HUES64 (cell line): ENCODE measurements at regions not wholly inside any gene's neighbourhood (a gene's known extent, or its start where the extent isn't known, plus 50 kb on each side); places are given as distances from the start of the nearest gene placed in this dataset.

Experiments used
- H3K27ac ChIP-seq: 2 replicates; pipeline ENCODE4 v1.7.0; 2013; ENCODE audit warnings: low read depth, low read length, inconsistent platforms
- H3K27me3 ChIP-seq: 2 replicates; pipeline ENCODE4 v1.6.1; 2013; ENCODE audit warnings: mild to moderate bottlenecking, low read length; ENCODE audit not compliant: insufficient read depth
- H3K36me3 ChIP-seq: 2 replicates; pipeline ENCODE4 v1.6.1; 2013; ENCODE audit warnings: mild to moderate bottlenecking, low read length; ENCODE audit not compliant: insufficient read depth
- H3K4me1 ChIP-seq: 2 replicates; pipeline ENCODE4 v1.6.1; 2013; ENCODE audit warnings: mild to moderate bottlenecking, low read length, moderate library complexity; ENCODE audit not compliant: insufficient read depth
- H3K4me3 ChIP-seq: 2 replicates; pipeline ENCODE4 v1.5.1; 2013; ENCODE audit warnings: mild to moderate bottlenecking, low read length, moderate library complexity
- H3K9ac ChIP-seq: 2 replicates; pipeline ENCODE4 v1.6.1; 2013; ENCODE audit warnings: mild to moderate bottlenecking, low read depth, low read length
- H3K9me3 ChIP-seq: 2 replicates; pipeline ENCODE4 v1.6.1; 2013; ENCODE audit warnings: low read depth, low read length; ENCODE audit not compliant: insufficient read depth
- WGBS: fragments of 150-250, 120-280 bp; methylation state at CpG from one replicate; pipeline ENCODE4 v1.1.7; 2013; ENCODE audit warnings: missing lambda C conversion rate; 5-methylcytosine and 5-hydroxymethylcytosine counted together

GRCh38 chr20:56060486-56060885 is 55.2 kb upstream of the CBLN4 start:
- 77% methylated on average over 2 of the region's 2 CpGs for WGBS
- no peak overlapping the region for H3K27ac ChIP-seq
- H3K27me3 ChIP-seq: no peaks in the 10 kb centered on the region
- no peaks in the 10 kb centered on the region for H3K4me1 ChIP-seq
- peaks cover 84% of the 10 kb centered on the region for H3K9me3 ChIP-seq
- no peak overlapping the region for H3K4me3 ChIP-seq
- no peak overlapping the region for H3K9ac ChIP-seq
- no peaks in the 10 kb centered on the region for H3K36me3 ChIP-seq

DNA sequence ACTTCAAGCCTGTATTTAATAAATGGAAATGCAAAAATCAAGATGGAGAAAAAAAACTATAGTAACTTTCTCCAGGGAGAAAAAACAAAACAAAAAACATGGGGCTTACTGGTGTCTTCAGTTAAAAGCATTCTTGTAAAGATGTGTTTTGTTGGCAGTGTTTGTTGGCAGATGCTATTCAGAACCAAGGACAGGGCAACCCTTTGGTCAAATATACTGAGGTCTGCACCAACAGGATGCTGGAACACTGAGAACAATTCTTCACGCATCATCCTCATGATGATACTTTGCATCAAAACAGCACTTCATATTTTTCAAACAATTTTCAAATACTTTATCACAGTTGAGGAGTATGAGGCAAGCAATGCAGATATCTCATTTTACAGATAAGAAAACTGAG is 63.7 kb upstream of the CBLN4 start:
- Histone ChIP-seq H3K27ac (no peak overlapping the region), H3K4me1 (no peaks in the 10 kb centered on the region), H3K9ac (no peak overlapping the region), H3K36me3 (no peaks in the 10 kb centered on the region), H3K9me3 (peaks cover 94% of the 10 kb centered on the region), H3K27me3 (no peaks in the 10 kb centered on the region), H3K4me3 (no peak overlapping the region)
- WGBS: 95% methylated on average over 1 of the region's 1 CpG

GRCh38 chr20:56072165-56072564 is 66.8 kb upstream of the CBLN4 start:
- H3K36me3 ChIP-seq: no peaks in the 10 kb centered on the region

GRCh38 chr20:56088375-56088774 is 83.1 kb upstream of the CBLN4 start:
- no peaks in the 10 kb centered on the region for H3K36me3 ChIP-seq
- no peak overlapping the region for H3K9ac ChIP-seq
- H3K27me3 ChIP-seq: no peaks in the 10 kb centered on the region
- 63% methylated on average over 4 of the region's 4 CpGs for WGBS
- no peak overlapping the region for H3K4me3 ChIP-seq
- no peaks in the 10 kb centered on the region for H3K4me1 ChIP-seq
- no peak overlapping the region for H3K27ac ChIP-seq
- H3K9me3 ChIP-seq: peaks cover 100% of the 10 kb centered on the region

More at GRCh38 chr20:56072165-56072564, 66.8 kb upstream of the CBLN4 start:
- WGBS: 67% methylated on average over 1 of the region's 1 CpG
- H3K27me3 ChIP-seq: no peaks in the 10 kb centered on the region
- H3K27ac ChIP-seq: no peak overlapping the region
- H3K9ac ChIP-seq: no peak overlapping the region
- H3K4me3 ChIP-seq: no peak overlapping the region
- H3K4me1 ChIP-seq: no peaks in the 10 kb centered on the region
- peaks cover 100% of the 10 kb centered on the region for H3K9me3 ChIP-seq

DNA sequence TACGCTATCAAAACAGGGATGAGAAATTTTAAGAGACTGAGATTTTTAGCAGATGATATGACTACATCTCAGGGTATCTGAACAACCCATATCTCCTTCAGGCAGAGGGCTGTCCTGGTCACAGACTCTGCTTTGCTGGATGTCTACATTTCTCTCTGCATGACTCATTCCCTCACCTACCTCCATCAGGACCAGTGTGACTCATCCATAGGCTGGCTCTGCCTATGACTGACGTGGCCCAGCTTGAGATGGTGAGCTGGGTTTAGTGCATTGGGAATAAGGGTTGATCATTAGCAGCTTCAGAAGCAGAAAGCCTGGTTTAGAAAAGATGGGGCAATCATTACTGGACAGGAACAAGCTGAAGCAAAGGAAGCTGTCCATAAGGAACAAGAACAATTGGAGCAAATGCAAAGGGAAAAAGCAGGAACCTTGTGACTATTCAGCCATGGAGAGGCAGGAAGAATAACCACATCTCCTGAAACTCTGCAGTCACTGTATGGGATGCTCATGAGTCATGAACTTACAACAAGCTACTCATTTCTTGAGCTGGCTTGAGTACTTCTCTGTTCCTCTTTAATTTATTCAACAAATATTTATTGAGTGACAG is 86.4 kb upstream of the CBLN4 start:
- peaks cover 99% of the 10 kb centered on the region for H3K9me3 ChIP-seq
- no peaks in the 10 kb centered on the region for H3K36me3 ChIP-seq
- 13% methylated on average over 1 of the region's 2 CpGs for WGBS
- no peak overlapping the region for H3K4me3 ChIP-seq
- no peak overlapping the region for H3K9ac ChIP-seq
- H3K27me3 ChIP-seq: no peaks in the 10 kb centered on the region
- no peak overlapping the region for H3K27ac ChIP-seq
- H3K4me1 ChIP-seq: no peaks in the 10 kb centered on the region

DNA sequence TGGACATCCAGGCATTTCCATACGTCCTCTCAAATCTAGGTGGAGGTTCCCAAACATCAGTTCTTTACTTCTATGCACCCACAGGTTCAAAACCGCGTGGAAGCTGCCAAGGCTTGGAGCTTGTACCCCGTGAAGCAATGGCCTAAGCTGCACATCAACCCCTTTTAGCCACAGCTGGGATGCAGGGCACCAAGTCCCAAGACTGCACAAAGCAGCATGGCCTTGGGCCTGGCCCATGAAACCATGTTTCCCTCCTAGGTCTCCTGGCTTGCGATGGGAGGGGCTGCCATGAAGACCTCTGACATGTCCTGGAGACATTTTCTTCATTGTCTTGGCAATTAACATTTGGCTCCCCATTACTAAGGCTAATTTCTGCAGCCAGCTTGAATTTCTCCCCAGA is 88.9 kb upstream of the CBLN4 start:
- 62% methylated on average over 5 of the region's 5 CpGs for WGBS
- peaks cover 99% of the 10 kb centered on the region for H3K9me3 ChIP-seq

GRCh38 chr20:56098981-56099500 is 93.7 kb upstream of the CBLN4 start:
- Histone ChIP-seq H3K4me3 (no peak overlapping the region), H3K4me1 (no peaks in the 10 kb centered on the region), H3K9ac (no peak overlapping the region), H3K27ac (no peak overlapping the region), H3K9me3 (peaks cover 99% of the 10 kb centered on the region), H3K27me3 (no peaks in the 10 kb centered on the region), H3K36me3 (no peaks in the 10 kb centered on the region)
- WGBS: 89% methylated on average over 1 of the region's 1 CpG

More for the DNA sequence above, 88.9 kb upstream of the CBLN4 start:
- Histone ChIP-seq H3K27ac (no peak overlapping the region), H3K27me3 (no peaks in the 10 kb centered on the region), H3K4me3 (no peak overlapping the region), H3K36me3 (no peaks in the 10 kb centered on the region), H3K9ac (no peak overlapping the region), H3K4me1 (no peaks in the 10 kb centered on the region)

- Histone ChIP-seq H3K9me3 (peaks cover 76% of the 10 kb centered on the region), H3K4me3 (no peak overlapping the region), H3K27ac (no peak overlapping the region), H3K27me3 (no peaks in the 10 kb centered on the region), H3K4me1 (no peaks in the 10 kb centered on the region), H3K36me3 (no peaks in the 10 kb centered on the region), H3K9ac (no peak overlapping the region)
- 83% methylated on average over 9 of the region's 9 CpGs for WGBS
These were observed 106.8 kb upstream of the CBLN4 start for GRCh38 chr20:56111961-56112730.

DNA sequence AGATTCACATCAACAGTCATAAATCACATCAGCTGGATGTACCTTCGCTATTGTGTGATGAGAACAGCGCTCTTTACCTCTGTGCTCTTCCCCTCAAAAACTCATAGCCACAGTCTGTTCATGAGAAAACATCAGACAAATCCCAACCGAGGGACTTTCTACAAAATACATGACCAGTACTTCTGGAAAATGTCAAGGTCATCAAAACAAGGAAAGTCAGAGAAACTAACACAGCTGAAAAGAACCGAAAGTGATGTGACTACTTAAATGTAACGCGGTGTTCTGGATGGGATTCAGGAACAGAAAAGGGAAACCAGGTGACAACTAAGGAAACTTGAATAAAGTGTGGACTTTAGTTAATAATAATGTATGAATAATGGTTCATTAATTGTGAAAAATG is 112.0 kb upstream of the CBLN4 start:
- no peak overlapping the region for H3K9ac ChIP-seq
- H3K27ac ChIP-seq: no peak overlapping the region
- H3K27me3 ChIP-seq: no peaks in the 10 kb centered on the region
- H3K9me3 ChIP-seq: peaks cover 90% of the 10 kb centered on the region
- 80% methylated on average over 6 of the region's 6 CpGs for WGBS
- no peaks in the 10 kb centered on the region for H3K36me3 ChIP-seq
- no peaks in the 10 kb centered on the region for H3K4me1 ChIP-seq
- no peak overlapping the region for H3K4me3 ChIP-seq

DNA sequence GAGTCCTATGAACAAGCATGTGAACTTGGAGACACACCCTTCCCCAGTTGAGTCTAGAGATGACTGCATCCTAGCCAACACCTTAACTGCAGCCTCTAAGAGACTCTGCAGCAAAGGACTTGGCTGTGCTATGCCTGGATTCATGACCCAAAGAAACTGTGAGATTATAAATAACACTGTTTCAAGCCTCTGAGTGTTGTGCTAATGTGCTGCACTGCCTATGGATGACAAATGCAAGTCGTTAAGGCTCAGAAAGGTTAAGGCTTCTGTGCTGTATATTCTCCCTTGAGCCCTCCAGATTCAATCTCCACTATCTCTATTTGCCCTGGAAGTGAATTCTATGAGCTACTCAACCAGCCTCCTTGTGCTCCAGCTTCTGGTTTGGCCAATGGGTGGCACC is 116.5 kb upstream of the CBLN4 start:
- Histone ChIP-seq H3K9ac (no peak overlapping the region), H3K4me1 (no peaks in the 10 kb centered on the region), H3K27me3 (no peaks in the 10 kb centered on the region), H3K27ac (no peak overlapping the region), H3K9me3 (peaks cover 90% of the 10 kb centered on the region), H3K4me3 (no peak overlapping the region), H3K36me3 (no peaks in the 10 kb centered on the region)
- 16% methylated on average over 1 of the region's 1 CpG for WGBS

DNA sequence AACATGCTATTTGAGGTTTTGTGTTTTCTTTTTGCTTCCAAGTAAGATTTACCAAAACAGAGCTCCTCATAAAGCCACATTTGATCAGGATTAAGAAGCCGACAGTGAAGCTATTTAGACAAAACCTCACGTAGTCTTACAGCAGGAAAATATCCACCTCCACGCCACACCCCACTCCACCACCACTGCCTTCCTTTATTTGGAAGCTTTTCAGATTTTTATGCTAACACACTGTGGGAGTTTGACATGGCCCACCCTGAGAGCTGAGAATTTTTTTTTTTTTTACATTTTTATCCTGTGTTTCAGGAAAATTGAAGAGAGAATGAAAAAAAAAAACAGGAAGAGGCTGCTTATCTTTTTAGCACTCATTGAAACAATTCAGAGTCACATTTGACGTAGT is 104.8 kb upstream of the MC3R start:
- Histone ChIP-seq H3K9me3 (peaks cover 97% of the 10 kb centered on the region), H3K36me3 (no peaks in the 10 kb centered on the region), H3K27me3 (no peaks in the 10 kb centered on the region)

More for the DNA sequence above, 104.8 kb upstream of the MC3R start:
- H3K4me3 ChIP-seq: no peak overlapping the region
- H3K27ac ChIP-seq: no peak overlapping the region
- no peaks in the 10 kb centered on the region for H3K4me1 ChIP-seq
- no peak overlapping the region for H3K9ac ChIP-seq
- 76% methylated on average over 4 of the region's 4 CpGs for WGBS
